ENCODE measurements at regions not wholly inside any gene's neighbourhood (a gene's known extent, or its start where the extent isn't known, plus 50 kb on each side); places are given as distances from the start of the nearest gene placed in this dataset.

GRCh38 chr12:115355301-115355700, 671.3 kb upstream of the TBX3 start:
- DNase-seq (ENCODE audit: low spot score), result no peak

DNA sequence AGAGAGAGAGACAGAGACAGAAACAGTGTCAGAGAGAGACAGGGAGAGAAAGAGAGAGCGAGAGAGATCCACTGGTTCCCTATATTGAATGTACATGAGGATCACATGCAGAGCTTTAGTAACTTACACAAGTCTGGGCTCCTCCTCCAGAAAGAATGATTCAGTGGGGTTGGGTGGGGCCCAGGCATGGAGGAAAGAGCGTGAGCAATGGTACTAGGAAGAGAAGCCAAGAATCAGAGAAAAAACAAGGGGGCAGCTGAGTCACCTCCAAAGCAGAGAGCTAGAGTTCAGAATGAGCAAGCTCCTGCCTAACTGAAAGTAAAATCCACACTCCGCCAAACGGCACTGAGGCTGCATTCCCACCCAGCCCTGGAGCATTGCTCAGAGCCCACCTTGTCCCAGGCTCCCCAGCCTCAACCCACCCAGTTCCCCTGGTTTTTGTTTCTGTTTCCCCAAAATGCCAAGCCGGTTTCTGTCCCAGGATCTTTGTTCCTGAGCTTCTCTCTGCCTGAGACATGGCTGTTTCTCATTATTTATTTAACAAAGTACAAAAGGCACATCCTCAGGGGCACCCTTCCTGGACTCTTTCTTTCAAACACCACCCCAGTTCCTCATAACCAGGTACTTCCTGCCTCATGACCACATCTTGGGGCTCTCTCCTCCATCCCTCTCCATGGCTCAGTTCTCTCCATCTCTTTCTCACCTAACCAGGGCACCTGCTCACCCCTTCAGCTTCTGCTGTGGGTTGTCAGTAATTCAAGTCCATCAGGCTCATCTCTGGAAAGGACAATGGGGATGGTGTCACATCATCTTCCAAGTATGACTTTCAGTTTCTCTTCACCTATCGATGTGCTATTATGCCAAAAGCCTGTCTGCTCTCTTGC, 670.3 kb upstream of the TBX3 start:
- no peak for DNase-seq (ENCODE audit: low spot score)

DNA sequence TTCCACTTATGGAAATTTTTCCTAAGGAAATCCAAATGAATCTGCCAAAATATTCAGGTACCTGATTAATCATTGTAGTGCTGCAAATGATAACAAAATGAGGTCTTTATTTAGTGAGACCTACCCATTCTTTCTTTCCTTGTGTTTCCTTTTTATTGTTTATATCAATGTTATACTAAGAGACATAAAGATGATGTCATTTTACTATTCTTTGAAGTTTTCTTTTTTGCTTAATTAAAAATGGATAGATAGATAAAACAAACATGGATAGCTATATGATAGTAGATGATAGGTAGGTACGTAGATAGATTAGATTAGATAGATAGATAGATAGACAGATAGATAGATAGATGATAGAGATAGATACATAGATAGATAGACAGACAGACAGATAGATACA, 669.5 kb upstream of the TBX3 start:
- no peak for DNase-seq (ENCODE audit: low spot score)

- no peak for DNase-seq (ENCODE audit: low spot score)
Measured at GRCh38 chr12:115351514-115352077, 667.6 kb upstream of the TBX3 start.

GRCh38 chr12:115349711-115350110, 665.7 kb upstream of the TBX3 start:
- no peak for DNase-seq (ENCODE audit: low spot score)

DNA sequence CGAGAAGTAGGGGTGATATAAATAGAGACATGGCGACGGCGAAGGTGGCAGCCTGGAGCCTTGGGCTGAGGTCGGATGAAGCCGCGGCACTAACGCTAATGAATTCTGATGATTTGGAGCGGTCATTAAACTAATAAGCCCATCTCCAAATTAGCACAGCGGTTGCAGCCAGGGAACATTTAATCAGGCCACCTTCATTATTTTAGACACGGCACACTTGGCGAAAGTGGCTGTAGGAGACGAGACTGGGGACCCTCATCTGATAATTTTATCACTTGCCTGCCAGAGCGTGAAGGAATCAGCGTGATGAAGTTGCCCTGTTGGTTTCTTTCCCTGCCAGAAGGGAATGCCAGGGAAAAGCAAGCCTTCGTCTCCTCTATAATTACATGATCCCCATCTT, 664.3 kb upstream of the TBX3 start:
- DNase-seq (ENCODE audit: low spot score), result no peak

DNA sequence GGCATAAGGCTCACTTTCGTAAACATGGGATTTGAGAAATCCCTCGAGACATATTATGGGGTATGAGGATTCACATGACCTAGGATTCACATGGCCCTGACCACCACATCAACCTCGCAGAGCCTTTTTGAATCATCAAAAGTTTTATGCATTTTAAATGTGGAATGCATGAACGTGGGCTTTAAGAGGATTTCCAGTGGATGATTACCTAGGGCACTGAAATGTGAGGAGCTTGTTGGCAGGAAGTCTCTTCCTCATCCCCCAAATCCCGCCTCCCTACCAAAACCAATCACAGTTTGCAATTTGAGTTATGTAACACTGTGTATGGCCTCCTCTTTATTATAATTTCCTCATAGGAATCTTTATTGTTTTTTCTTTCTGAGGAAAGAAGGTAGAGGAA, 659.6 kb upstream of the TBX3 start:
- DNase-seq (ENCODE audit: low spot score), result no peak

GRCh38 chr12:115343008-115343407, 659.0 kb upstream of the TBX3 start:
- DNase-seq (ENCODE audit: low spot score), result no peak

- peak; percentile 24 for DNase-seq (ENCODE audit: low spot score)
Measured at GRCh38 chr12:115341442-115341841, 657.5 kb upstream of the TBX3 start.

DNA sequence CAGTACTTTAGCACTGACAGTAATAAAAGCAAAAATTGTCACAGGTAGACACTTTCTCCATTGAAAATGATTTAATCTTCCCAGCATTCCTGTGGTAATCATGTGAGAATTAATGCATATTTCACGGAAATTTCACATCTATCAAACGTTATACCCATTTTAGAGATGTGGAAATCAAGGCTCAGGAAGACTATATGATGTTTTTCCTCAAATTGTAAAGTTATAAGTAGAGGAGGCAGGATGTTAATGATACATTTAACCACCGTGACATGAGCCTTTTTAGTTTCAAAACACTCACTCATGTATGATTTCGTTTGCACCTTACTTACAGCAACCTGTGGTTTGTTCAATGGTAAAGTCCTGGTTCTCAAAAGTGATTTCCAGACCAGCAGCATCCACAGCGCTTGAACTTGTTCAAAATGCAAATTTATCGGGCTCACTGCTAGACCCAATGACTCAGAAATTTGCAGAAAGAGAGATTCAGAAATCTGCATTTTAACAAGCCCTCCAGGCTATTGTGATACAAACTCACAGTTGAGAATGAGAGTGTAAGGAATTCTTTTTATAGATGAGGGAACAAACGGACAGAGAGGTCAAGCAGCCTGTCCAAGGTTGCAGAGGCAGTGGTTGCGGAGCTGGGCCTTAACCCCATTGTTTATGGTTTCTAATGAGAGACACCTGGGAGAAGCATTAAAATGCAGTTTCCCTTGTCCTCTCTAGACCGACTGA, 654.8 kb upstream of the TBX3 start:
- no peak for DNase-seq (ENCODE audit: low spot score)

DNA sequence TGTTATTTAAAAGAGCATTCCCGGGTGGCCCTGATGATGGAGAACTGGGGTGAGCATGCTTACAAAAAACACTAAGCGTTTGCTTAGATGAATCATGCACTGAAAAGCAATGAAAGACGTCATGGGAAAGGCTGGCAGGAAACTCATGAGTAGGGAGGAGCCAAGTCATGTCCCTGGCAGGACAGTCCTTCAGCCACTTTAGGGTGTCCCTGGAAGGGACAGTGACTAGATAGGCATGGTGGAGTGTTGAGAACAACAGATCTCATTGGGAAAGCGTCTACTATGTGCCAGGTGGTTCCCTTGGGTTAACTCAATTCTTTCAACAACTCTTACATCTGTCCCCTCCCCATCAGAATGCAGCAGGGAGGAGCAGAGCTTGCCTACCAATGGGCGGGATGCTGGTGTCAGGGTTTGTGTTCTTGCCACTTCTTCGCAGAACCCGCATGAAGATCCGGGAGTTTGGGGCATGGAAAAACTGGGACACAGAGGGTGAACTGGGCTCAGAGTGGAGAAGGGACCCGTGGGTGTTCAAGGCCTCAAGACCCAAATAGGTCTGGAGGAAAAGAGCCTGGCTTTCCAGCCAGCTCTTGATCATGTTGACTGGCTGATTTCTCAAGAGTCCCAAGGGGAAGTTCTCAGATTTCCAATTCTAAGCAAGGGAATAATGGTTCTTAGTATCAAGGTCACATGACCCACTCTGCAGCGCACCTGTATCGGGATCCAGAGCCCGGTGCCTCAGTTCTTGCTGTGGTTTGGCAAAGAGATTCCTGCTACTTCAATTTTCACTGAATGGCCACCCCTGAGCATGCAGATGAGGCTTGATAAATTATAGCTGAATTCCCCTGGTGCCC, 653.9 kb upstream of the TBX3 start:
- DNase-seq (ENCODE audit: low spot score), result peak; percentile 36

GRCh38 chr12:115336506-115336905, 652.5 kb upstream of the TBX3 start:
- no peak for DNase-seq (ENCODE audit: low spot score)

DNA sequence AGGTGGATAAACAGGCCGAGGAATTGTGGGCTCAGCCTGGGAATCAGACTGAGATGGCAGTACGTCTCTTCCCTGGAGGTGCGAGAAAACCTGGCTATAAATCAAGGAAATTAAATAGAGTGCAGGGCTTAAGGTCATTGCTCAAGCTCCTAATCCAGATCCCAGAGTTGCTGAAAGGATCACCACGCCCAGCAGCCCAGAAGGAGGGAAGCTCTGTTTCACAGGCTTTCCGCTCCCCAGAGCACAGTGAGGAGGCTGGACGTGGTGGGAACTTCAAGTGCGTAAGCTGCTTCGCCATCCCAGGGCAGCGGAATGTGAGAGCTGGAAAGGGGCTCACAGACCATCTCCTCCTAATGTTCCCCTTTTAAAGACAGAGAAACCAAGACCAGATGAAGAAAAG, 651.6 kb upstream of the TBX3 start:
- DNase-seq (ENCODE audit: low spot score), result no peak

DNA sequence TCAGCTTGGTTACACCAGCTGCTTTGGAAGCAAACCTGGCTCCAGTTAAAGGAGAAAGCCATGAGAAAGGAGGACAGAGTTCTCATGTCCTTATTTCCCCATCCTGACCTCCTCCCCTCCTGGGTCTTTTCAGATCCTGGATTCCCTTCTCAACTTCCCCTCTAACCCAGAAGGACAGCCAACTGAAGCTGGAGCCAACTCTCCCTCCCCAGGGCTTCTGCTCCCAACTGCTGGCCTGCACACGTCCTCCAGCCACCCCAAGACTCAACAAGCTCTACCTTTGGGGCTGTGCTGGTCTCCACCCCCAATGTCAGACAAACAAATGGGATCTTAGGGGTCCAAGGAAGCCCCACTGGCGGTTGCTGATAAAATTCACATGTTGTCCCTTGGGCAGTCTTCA, 651.1 kb upstream of the TBX3 start:
- DNase-seq (ENCODE audit: low spot score), result no peak

DNA sequence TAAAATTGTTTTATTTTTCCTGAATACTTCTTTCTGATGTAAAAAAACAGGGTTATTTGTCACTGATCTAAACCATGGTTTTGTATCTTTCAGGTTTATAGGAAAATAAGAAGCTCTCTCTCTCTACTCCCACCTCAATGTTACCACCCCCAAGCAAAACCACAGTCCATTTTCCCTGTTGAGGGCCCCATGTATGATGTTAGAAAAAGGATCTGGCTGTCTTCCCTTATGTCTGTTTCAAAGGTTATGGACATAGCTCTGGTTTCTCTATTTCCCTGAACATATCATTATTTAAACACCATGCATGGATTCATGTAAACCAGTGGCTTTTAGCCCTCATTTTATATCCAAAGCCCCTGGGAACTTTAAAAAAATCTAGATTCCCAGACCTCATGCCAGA, 649.0 kb upstream of the TBX3 start:
- no peak for DNase-seq (ENCODE audit: low spot score)

GRCh38 chr12:115325858-115326257, 641.9 kb upstream of the TBX3 start:
- peak; percentile 30 for DNase-seq (ENCODE audit: low spot score)

DNA sequence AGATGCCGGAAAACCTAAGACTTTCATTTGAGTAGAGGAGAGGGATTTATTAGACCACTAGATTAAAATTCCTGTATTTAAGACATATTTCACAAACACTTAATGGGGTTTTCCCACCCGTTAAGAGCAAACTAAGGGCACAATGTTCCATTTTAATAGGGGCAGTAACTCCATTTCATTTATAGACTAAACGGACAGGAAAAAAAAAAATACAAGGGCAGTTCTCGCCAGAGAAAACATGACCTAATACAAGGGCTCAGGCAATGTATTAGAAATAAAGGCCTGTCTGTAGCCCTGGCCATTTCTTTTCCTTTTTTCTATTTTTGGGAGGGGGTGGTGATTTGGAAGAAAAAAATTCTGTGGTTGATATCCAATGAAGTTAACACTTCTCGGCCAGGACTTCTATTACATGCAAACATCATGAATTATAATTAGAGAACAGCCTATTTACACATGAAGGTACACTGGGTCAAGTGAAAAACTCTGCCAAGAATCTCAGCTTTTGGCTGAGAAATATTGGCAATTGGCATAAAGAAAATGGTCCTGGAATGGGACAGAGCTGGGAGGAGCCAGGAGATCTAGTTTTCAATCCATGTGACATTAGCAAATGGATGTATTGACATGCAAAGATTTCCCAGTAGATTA, 641.1 kb upstream of the TBX3 start:
- peak; percentile 31 for DNase-seq (ENCODE audit: low spot score)

DNA sequence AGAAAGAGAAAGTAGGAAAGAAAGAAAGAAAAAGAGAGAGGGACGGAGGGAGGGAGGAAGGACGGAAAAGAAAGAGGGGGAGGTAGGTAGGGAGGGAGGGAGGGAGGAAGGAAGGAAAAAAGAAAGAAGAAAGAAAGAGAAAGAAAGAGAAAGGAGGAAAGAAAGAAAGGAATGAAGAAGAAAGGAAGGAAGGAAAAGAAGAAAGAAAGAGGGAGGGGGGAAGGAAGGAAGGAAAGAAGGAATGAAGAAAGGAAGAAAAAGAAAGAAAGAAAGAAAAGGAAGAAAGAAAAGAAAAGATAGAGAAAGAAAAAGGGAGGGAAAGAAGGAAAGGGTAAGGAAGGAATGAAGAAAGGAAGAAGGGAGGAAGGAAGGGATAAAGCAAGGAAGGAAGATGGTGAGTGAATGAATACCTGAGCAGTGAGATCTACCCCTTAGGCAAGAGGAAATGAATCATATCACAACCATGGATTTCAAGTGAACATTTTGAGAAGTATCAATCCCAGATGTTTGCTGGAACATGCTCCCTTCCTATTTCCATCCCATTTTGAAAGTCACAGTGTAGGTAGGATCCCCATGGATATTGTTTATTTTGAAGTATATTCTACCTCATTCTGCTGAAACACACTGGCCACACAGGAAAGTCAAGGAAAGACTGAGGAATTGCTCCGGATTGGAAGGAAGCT, 639.4 kb upstream of the TBX3 start:
- DNase-seq (ENCODE audit: low spot score), result no peak

DNA sequence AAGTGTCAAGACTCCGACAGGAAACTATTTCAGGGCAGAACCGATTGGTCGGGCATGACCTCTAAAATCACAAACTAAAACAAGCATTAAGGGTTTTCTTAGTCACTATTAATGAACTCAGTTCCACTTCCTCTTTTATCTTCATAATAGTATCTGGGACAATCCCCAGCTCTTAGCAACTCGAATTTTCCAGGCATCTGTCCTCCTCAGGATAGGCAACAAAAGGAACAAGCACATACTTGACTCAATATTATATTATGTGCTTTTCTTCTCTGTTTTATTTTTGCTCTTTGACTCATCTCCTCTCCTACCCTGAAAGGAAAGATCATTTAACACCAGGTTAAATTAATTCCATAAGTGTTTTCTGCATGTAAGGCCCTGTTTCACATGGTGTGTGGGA, 638.3 kb upstream of the TBX3 start:
- DNase-seq (ENCODE audit: low spot score), result no peak

DNA sequence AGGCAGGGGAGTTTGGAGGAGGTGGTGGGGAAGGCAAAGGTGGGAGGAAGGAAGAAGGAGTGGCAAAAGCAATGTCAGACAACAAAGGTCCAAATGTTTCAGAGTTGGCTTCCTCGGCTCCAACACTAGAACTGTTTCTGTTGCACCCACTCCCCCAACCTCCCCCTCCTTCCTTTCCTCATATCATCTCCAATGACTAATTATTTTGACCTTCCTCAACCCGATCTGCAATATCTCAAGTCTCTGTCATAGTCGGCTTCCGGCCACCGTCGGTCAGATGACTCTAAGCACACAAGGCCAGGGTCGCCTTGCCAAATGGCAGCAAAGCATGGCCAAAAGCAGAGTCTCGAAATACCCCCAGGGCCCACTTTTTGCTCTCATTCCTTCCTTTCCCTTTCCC, 637.0 kb upstream of the TBX3 start:
- DNase-seq (ENCODE audit: low spot score), result no peak

- no peak for DNase-seq (ENCODE audit: low spot score)
Measured at GRCh38 chr12:115320451-115320850, 636.5 kb upstream of the TBX3 start.

All from globus pallidus (tissue), 1 donor.